ENCODE measurements at regions not wholly inside any gene's neighbourhood (a gene's known extent, or its start where the extent isn't known, plus 50 kb on each side); places are given as distances from the start of the nearest gene placed in this dataset.

DNA sequence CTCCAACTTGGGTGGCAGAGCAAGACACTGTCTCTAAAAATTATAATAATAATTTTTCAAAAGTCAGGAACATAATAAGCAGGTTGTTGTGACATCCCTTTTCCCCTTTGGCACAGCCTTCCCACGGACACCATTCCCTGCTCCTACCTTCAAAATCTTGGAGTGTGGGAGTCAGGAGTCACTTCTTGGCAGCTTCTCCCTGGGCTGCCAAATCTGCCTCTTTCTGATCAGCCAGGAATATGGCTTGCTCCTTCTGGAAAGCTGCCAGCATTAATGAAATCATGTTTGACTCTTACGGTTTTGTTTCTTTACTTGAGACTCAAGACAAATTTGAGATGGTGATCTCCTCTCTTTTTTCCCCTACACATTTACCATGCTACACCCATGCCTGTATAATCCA lies 391.4 kb upstream of the SYT1 start:
- dilution Hi-C loops (cut with MboI; ENCODE audit: extremely low pct_ligation_motif_present, low sequenced_read_pairs) (no loop called here), intact Hi-C loops (cut with micrococcal nuclease) (loop anchor here (10.0 kb wide), 1 partner anchor 392 kb away; the partner anchor contains the start of gene SYT1)
- ChIA-PET POLR2A (no interaction called here), CTCF (interaction anchor here (0.9 to 1.1 kb wide), 3 partner anchors 11 to 217 kb away, joined by 3 read pairs; no protein-coding TSS in a partner anchor)
- Histone ChIP-seq H3K4me1 (ENCODE audit: control insufficient read depth, extremely low read depth, insufficient read depth, low read length) (no peaks in the 10 kb centered on the region), H3K79me2 (ENCODE audit: control insufficient read depth, insufficient read depth, low read length) (no peaks in the 10 kb centered on the region), H3K4me3 (replicated peaks in 1 of 3; ENCODE audit: insufficient read depth in 1 of 3, low read depth in 1 of 3, low read length in 3 of 3) (no peak overlapping the region), H3K27ac (ENCODE audit: insufficient read depth, low read depth, low read length) (no peak overlapping the region), H3K9me3 (replicated peaks; ENCODE audit: control insufficient read depth, insufficient read depth, low read length) (no peaks in the 10 kb centered on the region), H2AFZ (ENCODE audit: low read depth, low read length) (no peak overlapping the region), H4K20me1 (replicated peaks; ENCODE audit: control insufficient read depth, extremely low read depth, insufficient read depth, low read length) (no peaks in the 10 kb centered on the region), H3K9me1 (replicated peaks; ENCODE audit: control insufficient read depth, extremely low read depth, insufficient read depth, low read length) (no peaks in the 10 kb centered on the region), H3K4me2 (ENCODE audit: insufficient read depth, low read length) (no peak overlapping the region), H3K36me3 (ENCODE audit: control insufficient read depth in 2 of 2, extremely low read depth in 1 of 2, insufficient read depth in 2 of 2, low read length in 2 of 2) (no peaks in the 10 kb centered on the region), H3K27me3 (ENCODE audit: control insufficient read depth in 2 of 2, insufficient read depth in 2 of 2, low read length in 2 of 2) (peaks cover 4 to 8% of the 10 kb centered on the region in 2 experiments), H3K9ac (replicated peaks; ENCODE audit: extremely low read depth, insufficient read depth, low read length) (no peak overlapping the region)
- DNase-seq (ENCODE audit: low read depth, low spot score), result peak; percentile 29
- no peak for TF ChIP-seq CTCF (IDR thresholded peaks at IDR 0.05; ENCODE audit: extremely low read depth in 1 of 2, insufficient read depth in 1 of 2, low read depth in 1 of 2, low read length in 2 of 2)
- no peak for TF ChIP-seq FOS (IDR thresholded peaks at IDR 0.05; ENCODE audit: borderline replicate concordance, insufficient read depth, low read length)
- no peak for TF ChIP-seq MYC (IDR thresholded peaks at IDR 0.05; ENCODE audit: low read depth, low read length)
- no peak for TF ChIP-seq GATA2 (IDR thresholded peaks at IDR 0.05; ENCODE audit: insufficient read depth, insufficient read length, low read depth, low read length)
- no peak for TF ChIP-seq POLR2A (IDR thresholded peaks at IDR 0.05; ENCODE audit: low read depth, low read length)
- no peak for TF ChIP-seq EZH2 (IDR thresholded peaks at IDR 0.05; ENCODE audit: borderline replicate concordance, low read depth, low read length, severe bottlenecking)
- no peak for TF ChIP-seq MAX (IDR thresholded peaks at IDR 0.05; ENCODE audit: insufficient read depth, insufficient read length)
- TF ChIP-seq POLR2AphosphoS5 (IDR thresholded peaks at IDR 0.05; ENCODE audit: insufficient read depth, low read depth, low read length), result no peak
- no peak for TF ChIP-seq JUN (IDR thresholded peaks at IDR 0.05; ENCODE audit: borderline replicate concordance, insufficient read depth, insufficient read length, low read depth)
- no TSS peak for BruUV-seq (replicated peaks)
- FAIRE-seq, result no peak
